K562 (cell line): ENCODE measurements at regions not wholly inside any gene's neighbourhood (a gene's known extent, or its start where the extent isn't known, plus 50 kb on each side); places are given as distances from the start of the nearest gene placed in this dataset.

Experiments used
- ARID1B ChIP-seq: fragments of 450-650 bp; IDR thresholded peaks from 2 replicates; pipeline ENCODE4 v1.6.1; 2016; ENCODE audit warnings: antibody characterized with exemption, mild to moderate bottlenecking, inconsistent platforms
- ATF6 ChIP-seq: sonication (generic); formaldehyde crosslinking; IDR thresholded peaks from 2 replicates; pipeline ENCODE4 v1.4.0; 2020; ENCODE audit warnings: mild to moderate bottlenecking, missing genetic modification reagents
- CUX1 ChIP-seq: fragments of 200-800 bp; sonication (Bioruptor generic); IDR thresholded peaks from 2 replicates; pipeline ENCODE4 v1.6.1; 2016; ENCODE audit warnings: missing genetic modification characterization, missing compliant biosample characterization
- E2F5 ChIP-seq: sonication (generic); formaldehyde crosslinking; IDR thresholded peaks from 2 replicates; pipeline ENCODE4 v1.8.0; 2022; ENCODE audit warnings: mild to moderate bottlenecking, missing genetic modification reagents
- FOXJ2 ChIP-seq: fragments of 200-800 bp; sonication (Bioruptor generic); IDR thresholded peaks from 2 replicates; pipeline ENCODE4 v1.6.1; 2016; ENCODE audit warnings: missing genetic modification characterization, missing compliant biosample characterization
- FOXK2 ChIP-seq, 2 experiments: fragments of 450-650 bp; IDR thresholded peaks in 1 of 2; conservative IDR thresholded peaks in 1 of 2; 2 replicates each; pipeline ENCODE4 v1.6.1; 2016; ENCODE audit warnings: low read depth in 2 of 2, mild to moderate bottlenecking in 1 of 2
- HDAC3 ChIP-seq: fragments of 450-650 bp; IDR thresholded peaks from 2 replicates; pipeline ENCODE4 v1.6.1; 2018; ENCODE audit warnings: borderline replicate concordance, mild to moderate bottlenecking, moderate library complexity; ENCODE audit not compliant: partially characterized antibody
- KHSRP ChIP-seq: fragments of 450-650 bp; IDR thresholded peaks from 2 replicates; pipeline ENCODE4 v1.6.1; 2017
- NBN ChIP-seq: fragments of 450-650 bp; IDR thresholded peaks from 2 replicates; pipeline ENCODE4 v1.6.1; 2016; ENCODE audit warnings: low read depth, mild to moderate bottlenecking
- NFYB ChIP-seq: IDR thresholded peaks from 2 replicates; pipeline ENCODE4 v1.6.1; 2011; ENCODE audit warnings: mild to moderate bottlenecking, moderate library complexity; ENCODE audit not compliant: insufficient read length; ENCODE audit errors: extremely low read depth
- RBM14 ChIP-seq: fragments of 200-400 bp; formaldehyde crosslinking; IDR thresholded peaks from 2 replicates; pipeline ENCODE4 v1.6.1; 2018; ENCODE audit warnings: low read depth, mild to moderate bottlenecking, low read length, moderate library complexity, borderline replicate concordance; ENCODE audit not compliant: insufficient read depth
- RBM22 ChIP-seq: fragments of 200-400 bp; formaldehyde crosslinking; IDR thresholded peaks from 2 replicates; pipeline ENCODE4 v1.6.1; 2018; ENCODE audit warnings: low read length, low read depth; ENCODE audit not compliant: poor library complexity, severe bottlenecking
- RNF219 ChIP-seq: fragments of 250-450 bp; sonication (Bioruptor Pico); IDR thresholded peaks from 2 replicates; pipeline ENCODE4 v1.5.0; 2022; ENCODE audit warnings: mild to moderate bottlenecking
- THAP7 ChIP-seq: fragments of 250-450 bp; sonication (Bioruptor Pico); IDR thresholded peaks from 2 replicates; pipeline ENCODE4 v1.5.0; 2021
- ZFP1 ChIP-seq: fragments of 450-650 bp; formaldehyde crosslinking; IDR thresholded peaks from 2 replicates; pipeline ENCODE4 v1.4.0; 2020; ENCODE audit warnings: mild to moderate bottlenecking, mixed read lengths
- ZNF699 ChIP-seq: fragments of 250-450 bp; sonication (Bioruptor Pico); IDR thresholded peaks from 2 replicates; pipeline ENCODE4 v1.8.0; 2021; ENCODE audit warnings: mild to moderate bottlenecking, moderate library complexity; ENCODE audit not compliant: insufficient replicate concordance
- ZSCAN29 ChIP-seq: fragments of 450-650 bp; IDR thresholded peaks from 2 replicates; pipeline ENCODE4 v1.6.1; 2017

- no peak for TF ChIP-seq RNF219 (CRISPR knock-in tag)
- TF ChIP-seq ZFP1 = no peak
- no peak for TF ChIP-seq CUX1
- TF ChIP-seq ZNF699 (CRISPR knock-in tag) = no peak
- TF ChIP-seq NBN = peak; percentile 79
- TF ChIP-seq ATF6 (CRISPR knock-in tag) = no peak
- TF ChIP-seq ARID1B = peak; percentile 8
- peak in 1 of 2 experiments; percentile 36; a peak in 1 of 4 replicates for TF ChIP-seq FOXK2 (conservative IDR thresholded peaks at IDR 0.05 in 1 of 2, IDR thresholded peaks at IDR 0.05 in 1 of 2; ENCODE audit: low read depth in 2 of 2)
- peak; percentile 60; the same call in 1 of the 2 replicates for TF ChIP-seq FOXJ2 (tag)
- no peak for TF ChIP-seq NFYB
- no peak for TF ChIP-seq KHSRP
- TF ChIP-seq RBM22 = no peak
- TF ChIP-seq ZSCAN29 = no peak
- no peak for TF ChIP-seq THAP7
- TF ChIP-seq RBM14 = no peak
- TF ChIP-seq E2F5 (CRISPR knock-in tag) = no peak
- TF ChIP-seq HDAC3 = no peak
Observed at GRCh38 chr6:28751514-28751913, 172.3 kb downstream of the TRIM27 start (continued).
